Keratinocyte (primary cell): ENCODE measurements at regions not wholly inside any gene's neighbourhood (a gene's known extent, or its start where the extent isn't known, plus 50 kb on each side); places are given as distances from the start of the nearest gene placed in this dataset.

Experiments
- EZH2 ChIP-seq: IDR thresholded peaks from one replicate; pipeline ENCODE4 v1.6.1; 2012; ENCODE audit warnings: inconsistent platforms, mild to moderate bottlenecking, low read length, moderate library complexity
- TF ChIP-seq, protein P1 (sequence below), 3 experiments: IDR thresholded peaks in 1 of 3; conservative IDR thresholded peaks in 1 of 3; optimal IDR thresholded peaks in 1 of 3; 2 replicates in 2 of 3; 3 replicates in 1 of 3; pipeline versions ENCODE3 to v1.5.1; 2011; ENCODE audit warnings: low read length in 3 of 3, mild to moderate bottlenecking in 3 of 3, moderate library complexity in 2 of 3, control low read depth in 1 of 3, inconsistent platforms in 1 of 3; ENCODE audit not compliant: insufficient read depth in 2 of 3; ENCODE audit errors: extremely low read depth in 1 of 3

DNA sequence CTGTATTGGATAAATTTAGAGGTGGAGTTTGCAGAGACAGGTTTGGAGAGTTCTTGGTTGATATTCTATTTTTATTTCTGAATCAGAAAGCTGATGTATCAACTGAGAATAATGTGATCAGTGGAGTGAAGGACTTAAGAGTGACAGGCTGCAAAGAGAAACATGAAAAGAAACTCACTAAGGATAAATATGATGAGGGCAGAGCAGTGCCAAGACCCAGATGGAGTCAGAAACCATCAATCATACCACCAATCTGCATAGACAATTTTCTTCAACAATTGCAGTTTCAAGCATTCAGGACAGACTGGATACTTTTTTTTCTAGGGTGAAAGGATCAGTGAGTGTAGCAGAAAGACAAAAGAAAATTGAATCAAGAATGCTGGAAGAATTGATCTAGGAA is 226.7 kb upstream of the NAV3 start:
- no peak for TF ChIP-seq EZH2
- TF ChIP-seq, protein P1, sequence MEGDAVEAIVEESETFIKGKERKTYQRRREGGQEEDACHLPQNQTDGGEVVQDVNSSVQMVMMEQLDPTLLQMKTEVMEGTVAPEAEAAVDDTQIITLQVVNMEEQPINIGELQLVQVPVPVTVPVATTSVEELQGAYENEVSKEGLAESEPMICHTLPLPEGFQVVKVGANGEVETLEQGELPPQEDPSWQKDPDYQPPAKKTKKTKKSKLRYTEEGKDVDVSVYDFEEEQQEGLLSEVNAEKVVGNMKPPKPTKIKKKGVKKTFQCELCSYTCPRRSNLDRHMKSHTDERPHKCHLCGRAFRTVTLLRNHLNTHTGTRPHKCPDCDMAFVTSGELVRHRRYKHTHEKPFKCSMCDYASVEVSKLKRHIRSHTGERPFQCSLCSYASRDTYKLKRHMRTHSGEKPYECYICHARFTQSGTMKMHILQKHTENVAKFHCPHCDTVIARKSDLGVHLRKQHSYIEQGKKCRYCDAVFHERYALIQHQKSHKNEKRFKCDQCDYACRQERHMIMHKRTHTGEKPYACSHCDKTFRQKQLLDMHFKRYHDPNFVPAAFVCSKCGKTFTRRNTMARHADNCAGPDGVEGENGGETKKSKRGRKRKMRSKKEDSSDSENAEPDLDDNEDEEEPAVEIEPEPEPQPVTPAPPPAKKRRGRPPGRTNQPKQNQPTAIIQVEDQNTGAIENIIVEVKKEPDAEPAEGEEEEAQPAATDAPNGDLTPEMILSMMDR (optimal IDR thresholded peaks at IDR 0.05 in 1 of 3, IDR thresholded peaks at IDR 0.05 in 1 of 3, conservative IDR thresholded peaks at IDR 0.05 in 1 of 3; ENCODE audit: extremely low read depth in 1 of 3, insufficient read depth in 2 of 3, low read length in 3 of 3), result no peak
